NCI-H82 treated with DMSO at 0.1 percent for 48 hours (cell line): ENCODE measurements at regions not wholly inside any gene's neighbourhood (a gene's known extent, or its start where the extent isn't known, plus 50 kb on each side); places are given as distances from the start of the nearest gene placed in this dataset.
A peak's percentile ranks its signal among the peaks of the same experiment; 100 is the strongest.
"Not testable (repeated sequence)": the region's sequence is repeated elsewhere in the genome, so short reads cannot be mapped to it uniquely, and the experiment has no call there.

Source experiments
- DNase-seq: peaks from one replicate; lab custom pipeline; 2025; ENCODE audit not compliant: unreplicated experiment; lab: John Stamatoyannopoulos, UW

DNA sequence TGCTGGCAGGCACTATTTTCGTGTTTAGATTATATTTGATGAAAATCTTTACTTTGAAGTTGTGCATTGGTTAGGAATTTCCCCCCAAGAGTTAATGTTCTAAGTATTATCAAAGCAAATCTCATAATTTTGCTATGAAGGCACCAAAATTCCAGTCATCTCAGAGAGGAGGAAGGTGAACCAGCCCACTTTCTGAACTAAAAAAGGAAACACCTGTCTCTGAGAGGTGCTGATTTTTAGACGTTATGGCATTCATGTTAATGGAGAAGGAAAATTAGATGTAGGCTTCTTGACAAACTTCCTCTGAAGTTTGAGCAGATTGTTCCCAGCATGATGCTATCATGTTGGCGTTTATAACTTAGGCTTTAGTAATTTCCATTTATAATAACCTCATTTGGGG lies 432.9 kb upstream of the ACTBL2 start:
- DNase-seq: no peak

- no peak for DNase-seq
Measured at GRCh38 chr5:57911438-57911837, 428.8 kb upstream of the ACTBL2 start.

- DNase-seq: no peak
Measured at GRCh38 chr5:57906671-57907070, 424.1 kb upstream of the ACTBL2 start.

DNA sequence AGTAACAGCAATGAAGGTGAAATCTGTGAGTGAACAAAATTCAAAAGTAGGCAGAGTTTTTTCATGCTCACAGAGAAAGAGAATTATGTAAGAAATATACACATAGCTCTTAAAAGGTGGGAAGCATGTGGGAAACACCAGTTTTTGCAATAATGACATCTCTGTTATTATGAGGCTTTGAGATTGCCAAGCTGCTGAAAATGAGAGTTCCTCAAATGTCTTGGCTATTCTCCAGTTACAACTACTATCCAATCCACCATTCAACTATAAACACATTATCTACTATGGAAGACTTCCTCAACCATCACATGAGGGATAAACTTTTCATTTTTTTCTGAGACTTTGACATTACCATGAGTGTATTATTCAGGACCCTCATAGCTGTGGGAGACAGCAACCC lies 420.8 kb upstream of the ACTBL2 start:
- DNase-seq: no peak

DNA sequence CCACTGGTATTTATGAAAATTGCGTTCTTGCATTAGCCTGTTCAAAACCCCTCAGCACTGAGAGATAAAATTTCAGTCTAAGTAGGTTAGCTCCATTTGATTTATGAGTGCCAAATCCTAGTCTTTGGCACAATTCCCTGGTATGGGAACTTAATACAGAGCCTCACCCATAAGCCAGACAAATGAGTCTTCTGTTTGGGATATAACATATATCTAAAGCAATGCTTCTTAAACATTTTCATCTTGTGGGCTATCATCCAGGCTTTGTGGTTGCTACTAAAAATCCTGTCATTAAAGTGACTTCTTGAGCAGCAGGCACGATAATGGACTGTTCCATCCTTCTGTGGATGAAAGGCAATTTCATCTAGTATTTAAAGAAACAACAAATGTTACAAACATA lies 419.5 kb upstream of the ACTBL2 start:
- peak; percentile 8 for DNase-seq

GRCh38 chr5:57900381-57900944 lies 417.9 kb upstream of the ACTBL2 start:
- DNase-seq: no peak

DNA sequence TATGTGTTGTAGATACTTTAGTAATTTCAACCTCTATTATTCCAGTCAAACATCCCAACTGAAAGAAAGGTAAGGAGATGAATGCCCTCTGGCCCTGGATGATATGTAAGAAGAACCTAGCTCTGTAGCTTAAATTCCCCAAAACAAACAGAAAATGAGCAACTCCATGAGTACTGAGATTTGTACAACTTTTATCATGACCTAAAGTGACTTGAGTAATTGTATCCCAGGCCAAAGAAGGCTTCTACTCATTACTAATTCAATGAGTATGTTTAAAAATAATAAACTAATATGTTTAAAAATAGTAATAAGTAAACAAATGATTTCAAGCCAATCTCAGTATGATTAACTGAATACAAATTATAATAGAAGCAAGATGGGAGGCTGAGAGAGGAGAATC lies 414.0 kb upstream of the ACTBL2 start:
- DNase-seq: no peak

DNA sequence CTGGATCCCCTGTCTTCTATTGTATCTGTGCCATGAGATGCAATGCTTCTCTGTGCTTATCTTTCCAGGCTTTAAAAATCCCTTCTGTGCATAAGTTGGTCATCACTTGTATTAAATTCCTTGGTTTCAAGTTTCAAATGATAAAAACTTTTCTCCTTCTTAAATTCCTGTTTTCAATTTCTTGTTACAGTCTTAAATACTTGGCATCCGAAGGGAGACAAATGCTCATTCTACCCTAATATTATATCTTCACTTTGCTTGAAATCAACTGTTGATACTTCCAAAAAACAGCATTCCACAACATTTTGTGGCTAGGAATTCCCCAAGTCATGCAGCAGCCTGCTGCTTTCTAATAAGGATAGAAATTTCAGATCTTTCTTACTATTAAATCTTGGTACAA lies 413.2 kb upstream of the ACTBL2 start:
- no peak for DNase-seq

DNA sequence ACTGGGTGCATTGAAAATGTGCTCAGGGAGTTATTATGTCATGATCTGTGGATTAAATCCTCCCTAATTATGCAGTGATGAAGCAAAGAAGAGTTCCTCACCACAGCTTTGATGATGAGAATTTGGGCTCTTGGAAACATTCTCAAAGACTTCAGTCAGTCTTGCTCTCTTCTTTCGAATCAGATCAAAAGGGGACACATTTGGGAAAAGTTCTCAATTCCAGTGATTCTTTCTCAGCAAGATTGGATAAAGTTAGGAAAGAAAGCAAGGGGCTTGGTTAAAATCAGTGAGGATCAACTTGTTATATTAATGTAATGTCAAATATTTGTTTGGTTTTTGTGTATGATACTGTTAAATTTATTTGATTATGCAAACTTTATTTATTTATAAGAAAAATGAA lies 411.3 kb upstream of the ACTBL2 start:
- no peak for DNase-seq

DNA sequence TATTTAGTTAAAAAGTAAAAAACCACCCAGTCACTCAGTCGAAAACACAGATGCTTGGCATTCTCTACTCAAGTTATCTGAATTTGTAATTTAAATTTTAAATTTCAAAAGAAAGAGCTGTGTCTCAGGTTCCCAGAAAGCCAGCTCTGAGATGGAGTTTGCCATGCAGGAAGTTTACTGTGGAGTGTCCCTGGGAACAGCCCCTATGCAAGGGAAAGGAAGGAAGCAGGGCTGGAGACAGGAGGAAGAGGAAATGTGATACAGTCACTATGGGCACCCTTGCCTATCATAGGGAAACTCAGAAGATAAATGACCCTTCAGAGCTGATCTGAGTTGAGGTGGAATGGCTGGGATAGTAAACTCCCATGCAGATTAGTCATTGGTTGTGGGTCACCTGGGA lies 408.8 kb upstream of the ACTBL2 start:
- no peak for DNase-seq

DNA sequence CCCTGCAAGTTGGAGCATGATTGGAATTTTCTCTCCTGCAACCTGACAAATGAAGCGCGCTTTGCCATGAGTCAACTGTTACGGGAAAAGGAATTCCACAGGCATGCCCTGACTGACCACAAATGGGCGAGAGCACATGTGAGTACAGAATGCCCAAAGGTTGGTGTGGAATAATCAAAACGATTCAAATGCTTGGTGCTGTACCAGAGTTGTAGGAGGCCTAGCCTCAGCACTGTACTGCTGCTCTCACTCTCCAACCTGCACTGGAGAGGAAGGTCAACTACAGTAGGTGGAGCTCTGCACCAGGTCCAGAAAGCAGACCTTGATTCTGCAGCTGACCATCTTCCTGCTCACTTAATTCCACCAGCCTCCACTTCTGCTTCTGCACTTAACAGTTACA lies 406.9 kb upstream of the ACTBL2 start:
- DNase-seq: no peak

DNA sequence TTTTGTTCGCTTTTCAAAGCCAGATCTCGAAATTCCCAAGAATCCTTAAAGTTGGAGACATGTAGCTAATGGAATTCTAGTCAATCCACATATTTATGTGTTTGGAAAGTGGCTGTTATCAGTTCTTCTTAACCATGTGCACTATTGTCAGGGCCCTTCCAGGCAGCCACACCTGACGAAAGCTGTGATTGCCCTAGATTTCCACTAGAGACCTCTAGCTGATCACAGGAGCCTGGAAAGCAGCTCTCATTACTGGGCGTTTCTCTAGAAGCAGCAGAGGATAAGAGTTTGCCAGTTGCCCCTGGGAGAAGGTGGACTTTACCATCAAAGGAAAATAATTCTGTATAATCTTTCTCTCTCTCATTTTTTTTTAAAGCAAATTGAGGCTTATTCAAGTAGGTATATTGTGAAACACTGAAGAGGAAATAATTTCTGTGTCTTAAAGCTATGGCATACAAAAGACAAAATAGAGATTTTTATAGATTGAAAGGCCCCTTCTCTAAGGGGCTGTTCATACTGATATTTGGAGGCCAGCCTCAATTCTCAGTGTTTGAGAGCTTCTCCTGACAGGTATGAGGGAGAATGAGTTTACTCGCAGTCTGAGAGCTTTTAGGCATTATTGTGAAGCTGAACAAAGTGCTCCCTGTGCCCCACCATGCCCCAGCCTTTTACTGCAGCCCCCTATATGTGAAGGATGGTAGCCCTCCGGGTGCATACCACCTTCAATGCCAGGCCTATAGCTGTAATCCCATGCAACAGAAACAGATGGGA lies 405.4 kb upstream of the ACTBL2 start:
- DNase-seq: peak; percentile 28

GRCh38 chr5:57884346-57885102 lies 401.9 kb upstream of the ACTBL2 start:
- no peak for DNase-seq

DNA sequence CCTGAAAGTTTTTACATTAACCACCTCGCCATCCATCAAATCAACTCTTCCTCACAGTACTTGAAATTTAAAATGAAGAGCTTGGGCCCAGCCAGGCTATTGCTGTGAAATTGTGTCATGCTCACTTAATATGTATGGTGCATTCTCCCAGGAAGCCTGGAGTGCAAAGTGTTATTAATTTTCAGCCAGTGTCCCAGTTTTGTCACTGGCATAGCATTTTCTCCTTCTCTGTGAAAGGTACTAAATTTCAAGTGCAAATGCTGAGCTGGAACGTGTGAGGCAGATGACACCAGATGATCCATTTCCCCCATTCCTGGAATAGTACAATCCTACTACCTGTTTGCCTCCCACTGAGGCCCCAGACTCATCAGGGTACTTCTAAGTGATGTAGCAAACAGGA lies 397.6 kb upstream of the ACTBL2 start:
- no peak for DNase-seq

- DNase-seq: no peak
Measured at GRCh38 chr5:57878301-57878722, 395.7 kb upstream of the ACTBL2 start.

DNA sequence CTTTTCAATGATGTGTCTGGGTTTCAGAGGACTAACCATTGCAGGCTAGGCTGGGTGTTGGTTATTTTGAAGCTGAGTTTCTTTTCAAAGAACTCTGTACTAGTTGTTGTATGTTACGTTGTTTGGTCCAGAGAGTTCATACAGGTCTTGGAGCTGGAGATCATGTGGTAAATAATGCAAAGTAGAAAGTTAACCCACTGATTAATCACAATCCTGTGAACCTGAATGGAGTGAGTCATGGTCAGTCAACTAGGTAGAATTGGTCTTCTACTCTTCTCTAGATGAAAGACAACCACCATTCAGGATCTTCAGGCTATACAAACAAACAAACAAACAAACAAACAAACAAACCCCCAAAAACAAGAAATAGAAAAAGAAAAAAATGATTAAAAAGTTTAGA lies 388.9 kb upstream of the ACTBL2 start:
- DNase-seq: no peak

GRCh38 chr5:57870267-57870666 lies 387.7 kb upstream of the ACTBL2 start:
- DNase-seq: not testable (repeated sequence)

GRCh38 chr5:57863661-57864060 lies 381.1 kb upstream of the ACTBL2 start:
- DNase-seq: peak; percentile 58

- DNase-seq: no peak
Measured at GRCh38 chr5:57862942-57863341, 380.3 kb upstream of the ACTBL2 start.

GRCh38 chr5:57862471-57862911 lies 379.9 kb upstream of the ACTBL2 start:
- DNase-seq: no peak

DNA sequence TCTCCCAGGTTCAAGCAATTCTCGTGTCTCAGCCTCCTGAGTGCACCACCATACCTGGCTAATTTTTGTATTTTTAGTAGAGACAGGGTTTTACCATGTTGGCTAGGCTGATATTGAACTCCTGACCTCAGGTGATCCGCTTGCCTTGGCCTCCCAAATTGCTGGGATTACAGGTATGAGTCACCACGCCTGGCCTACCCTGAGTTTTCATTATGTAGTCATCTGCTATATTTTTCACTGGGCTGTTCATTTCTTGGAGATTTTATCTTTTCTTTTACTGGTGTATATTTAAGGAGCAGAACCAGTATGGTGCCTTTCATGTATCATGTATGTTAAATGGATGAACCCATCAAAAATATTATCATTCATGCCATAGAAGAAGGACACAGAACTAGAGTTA lies 377.0 kb upstream of the ACTBL2 start:
- no peak for DNase-seq

- DNase-seq: peak; percentile 68
Measured at GRCh38 chr5:57858905-57859304, 376.3 kb upstream of the ACTBL2 start.
